Effector memory CD8-positive, alpha-beta T cell (primary cell): ENCODE measurements at regions not wholly inside any gene's neighbourhood (a gene's known extent, or its start where the extent isn't known, plus 50 kb on each side); places are given as distances from the start of the nearest gene placed in this dataset.
A peak's percentile ranks its signal among the peaks of the same experiment; 100 is the strongest.

ENCODE experiments used
- ATAC-seq: fragments of 150-1000 bp; cut with Tn5 transposase; replicated peaks from 2 replicates; pipeline ENCODE4 v1.10.0; 2021; ENCODE audit warnings: mild to moderate bottlenecking, moderate library complexity
- DNase-seq, 3 experiments: peaks; one replicate each; pipeline ENCODE4 v3.0.0; 2021
- H3K27ac Mint-ChIP-seq, 2 donors: one replicate each; pipeline ENCODE4 v1.8.0; 2022; ENCODE audit warnings: mild to moderate bottlenecking in 2 of 2, mixed read lengths in 2 of 2, moderate library complexity in 2 of 2
- H3K27me3 Mint-ChIP-seq, 2 donors: one replicate each; pipeline ENCODE4 v1.8.0; 2022; ENCODE audit warnings: mixed read lengths in 2 of 2
- H3K36me3 Mint-ChIP-seq: one replicate; pipeline ENCODE4 v1.8.0; 2022; ENCODE audit warnings: mild to moderate bottlenecking, moderate library complexity, mixed read lengths; ENCODE audit not compliant: insufficient read depth
- H3K4me1 Mint-ChIP-seq, 2 donors: one replicate each; pipeline ENCODE4 v1.8.0; 2022; ENCODE audit warnings: low read depth in 2 of 2, mixed read lengths in 2 of 2
- H3K4me3 Mint-ChIP-seq, 2 donors: one replicate each; pipeline ENCODE4 v1.8.0; 2022; ENCODE audit warnings: mild to moderate bottlenecking in 2 of 2, mixed read lengths in 2 of 2, moderate library complexity in 2 of 2
- H3K9me3 Mint-ChIP-seq, 2 donors: one replicate each; pipeline ENCODE4 v1.8.0; 2022; ENCODE audit warnings: mixed read lengths in 2 of 2

DNA sequence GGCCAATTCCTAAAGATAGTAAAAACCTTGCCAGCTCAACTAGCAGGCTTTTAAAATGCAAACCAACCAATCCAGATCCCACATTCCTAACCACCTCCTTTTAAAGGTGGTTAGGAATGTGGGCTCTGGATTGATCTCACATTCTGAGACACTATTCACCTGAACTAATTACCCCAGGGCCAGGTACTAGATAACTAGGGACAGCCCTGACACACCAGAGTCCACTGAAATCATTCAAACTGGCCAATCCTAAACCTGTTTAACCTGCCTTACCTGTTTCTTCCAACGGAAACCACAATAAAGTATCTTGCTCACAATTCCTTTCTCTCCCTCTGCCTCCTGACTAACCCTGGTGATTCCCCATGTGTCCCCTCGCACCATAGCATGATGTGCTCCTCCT is 168.3 kb upstream of the DMAC1 start:
- H3K9me3 Mint-ChIP-seq: no peaks in the 10 kb centered on the region
- no peak overlapping the region for H3K27ac Mint-ChIP-seq
- ATAC-seq (no peak), DNase-seq (no peak)
- no peak overlapping the region for H3K4me3 Mint-ChIP-seq
- peaks cover 3% of the 10 kb centered on the region for H3K36me3 Mint-ChIP-seq
- no peaks in the 10 kb centered on the region for H3K4me1 Mint-ChIP-seq
- peaks cover 10 to 27% of the 10 kb centered on the region in 2 donors for H3K27me3 Mint-ChIP-seq

DNA sequence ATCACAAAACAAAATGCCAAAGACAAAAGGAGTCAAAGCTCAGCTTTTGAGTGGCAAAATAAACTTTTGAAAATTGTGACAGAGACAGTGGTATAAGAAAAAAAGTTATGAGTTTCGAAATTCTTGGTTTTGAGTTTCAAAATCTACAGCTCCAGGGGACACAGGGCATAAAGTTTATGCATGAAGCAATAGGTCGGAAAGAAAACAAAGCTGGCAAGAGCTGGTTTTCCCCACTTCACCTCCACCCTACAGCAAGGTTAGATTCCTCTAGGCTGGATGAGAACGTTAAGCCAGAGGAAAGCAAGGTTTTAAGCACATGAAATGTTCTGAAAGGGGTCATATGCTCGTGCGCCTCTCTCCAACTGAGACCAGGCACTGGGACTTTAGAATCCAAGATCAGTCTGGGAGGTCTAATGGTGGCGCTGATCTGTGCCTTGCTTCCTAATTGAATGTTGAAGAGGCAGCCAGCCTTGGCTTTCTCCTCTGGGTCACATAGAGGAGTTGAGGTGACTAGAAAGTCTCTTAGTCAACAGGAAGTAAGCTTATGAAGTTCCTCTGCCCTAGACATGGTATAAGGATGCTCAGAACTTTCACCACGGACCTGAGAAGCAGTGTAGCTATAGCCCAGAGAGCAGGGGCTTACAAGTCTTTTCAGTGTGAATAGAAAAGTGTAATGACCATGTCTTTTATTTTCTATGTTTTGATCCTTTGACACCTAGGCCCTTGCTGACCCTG is 167.7 kb upstream of the DMAC1 start:
- Mint-ChIP-seq H3K27ac (no peak overlapping the region), H3K4me3 (no peak overlapping the region), H3K27me3 (peaks cover 10 to 29% of the 10 kb centered on the region in 2 donors), H3K9me3 (no peaks in the 10 kb centered on the region), H3K4me1 (no peaks in the 10 kb centered on the region), H3K36me3 (peaks cover 3% of the 10 kb centered on the region)
- ATAC-seq: peak; percentile 74
- no peak for DNase-seq

DNA sequence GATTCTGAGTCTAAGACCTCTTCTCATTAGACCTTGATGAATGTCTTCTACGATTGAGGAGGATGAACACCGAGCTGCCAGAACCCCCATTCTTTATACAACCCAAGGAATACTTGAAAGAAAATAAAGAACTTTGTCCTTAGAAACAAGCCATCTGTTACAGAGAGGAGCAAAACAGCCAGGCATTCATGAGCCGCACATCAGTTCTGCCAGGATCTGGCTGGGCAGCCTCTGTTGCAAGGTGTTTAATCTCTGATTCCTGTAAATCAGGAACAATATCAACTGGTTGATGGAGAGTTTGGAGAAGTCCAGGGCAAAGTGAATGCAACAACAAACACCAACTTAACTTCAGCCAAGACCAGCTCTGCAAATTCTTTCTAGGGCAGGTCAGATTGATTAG is 165.5 kb upstream of the DMAC1 start:
- Mint-ChIP-seq H3K36me3 (peaks cover 3% of the 10 kb centered on the region), H3K27me3 (peaks cover 10 to 32% of the 10 kb centered on the region in 2 donors), H3K27ac (no peak overlapping the region), H3K4me3 (no peak overlapping the region), H3K9me3 (no peaks in the 10 kb centered on the region), H3K4me1 (no peaks in the 10 kb centered on the region)
- ATAC-seq (no peak), DNase-seq (no peak)

DNA sequence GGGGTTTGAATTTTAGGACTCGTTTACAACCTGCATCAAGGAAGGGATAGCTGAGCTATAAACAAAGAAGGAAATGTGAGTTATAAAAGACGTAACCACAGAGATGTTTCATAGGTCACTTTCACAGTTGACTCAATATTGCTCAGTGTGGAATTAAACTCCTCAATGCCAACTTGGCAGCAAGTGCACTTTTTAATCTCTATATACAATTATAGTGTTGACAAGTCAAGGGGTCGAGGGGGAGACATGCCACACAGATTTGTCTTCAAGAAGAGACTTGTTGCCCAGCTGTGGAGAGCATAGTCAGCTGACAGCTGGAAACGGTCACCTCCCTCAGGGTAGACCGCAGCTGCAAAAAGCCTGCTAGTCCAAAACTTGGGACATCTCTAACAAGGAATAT is 163.4 kb upstream of the DMAC1 start:
- ATAC-seq (no peak), DNase-seq (no peak)
- H3K36me3 Mint-ChIP-seq: no peaks in the 10 kb centered on the region
- no peak overlapping the region for H3K27ac Mint-ChIP-seq
- H3K27me3 Mint-ChIP-seq: peaks cover 10 to 32% of the 10 kb centered on the region in 2 donors
- H3K4me1 Mint-ChIP-seq: no peaks in the 10 kb centered on the region
- H3K4me3 Mint-ChIP-seq: no peak overlapping the region
- H3K9me3 Mint-ChIP-seq: no peaks in the 10 kb centered on the region

DNA sequence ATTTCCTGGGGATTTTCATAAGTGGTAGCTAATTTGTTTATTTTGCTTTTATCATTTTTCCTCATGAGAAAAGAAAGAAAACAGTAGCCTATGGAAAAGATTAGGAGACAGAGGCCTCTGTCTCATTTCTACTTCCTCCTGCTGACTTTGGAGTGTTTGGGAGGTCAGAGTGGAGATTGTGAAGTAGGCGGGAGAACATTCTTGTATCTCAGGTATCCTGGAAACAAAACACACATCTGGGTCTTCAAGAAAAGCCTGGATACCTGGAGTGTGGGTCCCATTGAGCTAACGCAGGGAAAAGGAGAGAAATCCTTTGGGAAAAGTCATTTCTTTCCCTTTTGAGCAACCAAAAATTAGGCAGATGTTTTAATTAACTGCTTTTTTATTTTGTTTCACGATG is 161.5 kb upstream of the DMAC1 start:
- Mint-ChIP-seq H3K4me1 (no peaks in the 10 kb centered on the region), H3K27me3 (peaks cover 10 to 31% of the 10 kb centered on the region in 2 donors), H3K9me3 (no peaks in the 10 kb centered on the region), H3K4me3 (no peak overlapping the region), H3K27ac (no peak overlapping the region), H3K36me3 (no peaks in the 10 kb centered on the region)
- DNase-seq (no peak), ATAC-seq (no peak)

DNA sequence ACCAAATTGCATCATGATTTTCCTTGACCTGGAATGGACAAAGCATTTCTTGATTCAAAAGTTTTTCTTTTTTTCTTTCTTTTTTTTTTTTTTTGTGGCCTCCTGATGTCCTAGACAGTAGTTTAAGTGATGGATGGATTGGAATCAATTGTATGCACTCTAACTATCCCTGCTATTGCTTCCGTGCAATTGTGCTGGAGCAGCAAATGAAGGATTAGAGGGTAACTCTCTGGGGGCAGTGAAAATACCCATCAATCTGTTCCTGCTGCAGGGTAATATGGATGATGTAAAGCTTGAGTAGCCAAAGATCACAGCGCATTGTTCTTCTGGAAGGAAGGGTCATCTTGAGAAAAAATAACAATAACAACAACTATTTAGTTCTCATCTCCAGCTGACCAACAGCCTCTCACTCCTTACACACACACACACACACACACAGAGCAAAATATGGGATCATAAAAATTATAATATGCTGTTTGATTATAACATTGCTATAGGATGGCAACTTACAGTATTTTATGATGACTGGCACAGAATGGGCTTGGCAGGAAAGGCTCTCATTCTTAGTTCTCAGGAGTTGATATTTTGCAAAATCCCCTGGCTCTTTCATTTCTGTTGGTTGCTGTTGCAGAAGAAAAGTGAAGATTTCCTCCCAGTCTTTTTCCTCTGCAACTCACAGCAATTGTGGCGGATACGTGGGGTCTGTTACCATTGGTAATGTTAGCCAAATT is 160.9 kb upstream of the DMAC1 start:
- H3K9me3 Mint-ChIP-seq: no peaks in the 10 kb centered on the region
- no peaks in the 10 kb centered on the region for H3K4me1 Mint-ChIP-seq
- H3K36me3 Mint-ChIP-seq: no peaks in the 10 kb centered on the region
- peaks cover 10 to 25% of the 10 kb centered on the region in 2 donors for H3K27me3 Mint-ChIP-seq
- no peak overlapping the region for H3K4me3 Mint-ChIP-seq
- DNase-seq (no peak), ATAC-seq (no peak)
- H3K27ac Mint-ChIP-seq: no peak overlapping the region

DNA sequence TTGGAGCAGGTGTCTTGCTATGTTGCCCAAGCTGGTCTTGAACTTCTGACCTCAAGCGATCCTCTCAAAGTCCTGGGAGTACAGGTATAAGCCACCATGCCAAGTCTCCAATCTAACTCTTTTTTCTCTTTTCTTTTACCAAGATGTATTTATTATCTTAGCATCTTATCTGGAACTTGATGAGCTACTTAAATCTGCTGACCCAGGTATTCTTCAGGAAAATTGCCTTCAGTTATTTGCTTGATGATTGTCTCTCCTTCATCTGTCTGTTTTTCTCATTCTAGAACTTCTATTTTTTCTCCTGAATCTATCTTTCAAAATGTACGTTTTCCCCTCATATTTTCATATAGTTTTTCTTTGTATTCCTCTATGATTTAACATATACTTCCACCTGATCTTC is 158.2 kb upstream of the DMAC1 start:
- peaks cover 0 to 5% of the 10 kb centered on the region in 2 donors for H3K27me3 Mint-ChIP-seq
- no peak overlapping the region for H3K27ac Mint-ChIP-seq
- DNase-seq (no peak), ATAC-seq (no peak)
- no peaks in the 10 kb centered on the region for H3K9me3 Mint-ChIP-seq
- H3K4me1 Mint-ChIP-seq: no peaks in the 10 kb centered on the region
- H3K36me3 Mint-ChIP-seq: no peaks in the 10 kb centered on the region
- no peak overlapping the region for H3K4me3 Mint-ChIP-seq

DNA sequence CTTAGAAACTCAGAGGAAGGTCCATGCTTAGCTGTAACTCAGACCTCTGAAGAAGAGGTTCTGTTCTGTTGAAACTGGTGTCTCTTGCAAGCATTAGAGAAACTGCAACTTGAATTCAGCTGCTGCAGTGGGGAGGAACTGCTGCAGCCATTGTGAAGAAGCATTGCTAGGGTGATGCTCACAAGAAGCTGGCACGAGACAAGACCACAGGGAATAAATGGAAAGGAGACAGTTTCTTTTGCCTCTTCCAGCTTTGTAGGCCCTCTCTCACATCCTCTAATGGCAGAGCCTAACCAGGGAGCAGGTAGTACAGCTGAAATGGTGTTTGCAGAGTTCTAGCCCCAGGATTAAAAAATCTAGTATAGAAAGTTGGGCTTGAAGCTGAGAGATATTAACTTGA is 148.0 kb upstream of the DMAC1 start:
- Mint-ChIP-seq H3K27ac (no peak overlapping the region), H3K27me3 (no peaks in the 10 kb centered on the region)
- ATAC-seq: no peak

DNA sequence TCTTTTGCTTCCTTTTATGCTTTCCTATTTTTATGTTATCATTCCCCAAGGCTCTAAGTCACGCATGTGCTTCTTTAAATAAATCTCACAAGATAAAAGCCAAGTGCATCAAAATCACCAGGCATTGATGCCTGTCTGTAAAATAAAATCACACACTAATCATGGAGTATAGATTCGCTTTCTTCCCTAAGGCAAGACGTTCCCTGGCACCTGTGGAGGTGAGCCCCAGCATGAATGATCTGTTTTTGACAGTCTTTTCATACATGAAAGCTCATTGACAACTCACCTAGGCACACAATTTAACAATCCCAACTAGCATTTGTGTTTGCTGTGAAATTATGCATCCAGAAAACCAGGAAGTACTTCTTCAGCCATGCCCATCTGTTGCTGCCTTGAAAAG is 146.9 kb upstream of the DMAC1 start:
- Mint-ChIP-seq H3K27ac (no peak overlapping the region), H3K4me3 (no peak overlapping the region), H3K27me3 (no peaks in the 10 kb centered on the region), H3K9me3 (no peaks in the 10 kb centered on the region), H3K4me1 (peaks cover 6% of the 10 kb centered on the region in 2 donors), H3K36me3 (no peaks in the 10 kb centered on the region)
- DNase-seq: no peak
- no peak for ATAC-seq

More for the DNA sequence above, 148.0 kb upstream of the DMAC1 start:
- Mint-ChIP-seq H3K4me1 (peaks cover 6% of the 10 kb centered on the region in 2 donors), H3K36me3 (no peaks in the 10 kb centered on the region), H3K4me3 (no peak overlapping the region), H3K9me3 (no peaks in the 10 kb centered on the region)
- DNase-seq: no peak

DNA sequence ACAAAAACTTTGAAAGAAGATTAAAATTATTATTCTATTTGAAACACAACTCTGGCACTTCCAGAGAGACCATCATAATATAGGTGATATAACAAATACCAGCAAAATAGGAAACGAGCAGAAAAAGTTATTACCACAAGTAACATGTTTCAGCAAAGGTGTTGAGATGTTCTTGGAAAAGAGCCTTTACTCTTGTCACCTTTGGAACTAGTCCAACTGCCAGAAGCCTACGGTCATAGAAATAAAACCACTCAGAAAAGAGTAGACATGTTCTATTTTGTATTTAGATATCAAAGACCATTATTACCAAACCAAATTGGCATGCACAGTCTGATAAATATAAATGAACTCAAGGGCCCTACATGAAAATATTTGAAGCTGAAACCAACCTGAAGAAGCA is 145.0 kb upstream of the DMAC1 start:
- Mint-ChIP-seq H3K27ac (peak overlapping the region in 1 of 2 donors; percentile 31), H3K4me1 (peaks cover 6% of the 10 kb centered on the region in 2 donors), H3K36me3 (no peaks in the 10 kb centered on the region), H3K9me3 (no peaks in the 10 kb centered on the region), H3K27me3 (no peaks in the 10 kb centered on the region), H3K4me3 (no peak overlapping the region)
- DNase-seq (no peak), ATAC-seq (peak; percentile 62)

DNA sequence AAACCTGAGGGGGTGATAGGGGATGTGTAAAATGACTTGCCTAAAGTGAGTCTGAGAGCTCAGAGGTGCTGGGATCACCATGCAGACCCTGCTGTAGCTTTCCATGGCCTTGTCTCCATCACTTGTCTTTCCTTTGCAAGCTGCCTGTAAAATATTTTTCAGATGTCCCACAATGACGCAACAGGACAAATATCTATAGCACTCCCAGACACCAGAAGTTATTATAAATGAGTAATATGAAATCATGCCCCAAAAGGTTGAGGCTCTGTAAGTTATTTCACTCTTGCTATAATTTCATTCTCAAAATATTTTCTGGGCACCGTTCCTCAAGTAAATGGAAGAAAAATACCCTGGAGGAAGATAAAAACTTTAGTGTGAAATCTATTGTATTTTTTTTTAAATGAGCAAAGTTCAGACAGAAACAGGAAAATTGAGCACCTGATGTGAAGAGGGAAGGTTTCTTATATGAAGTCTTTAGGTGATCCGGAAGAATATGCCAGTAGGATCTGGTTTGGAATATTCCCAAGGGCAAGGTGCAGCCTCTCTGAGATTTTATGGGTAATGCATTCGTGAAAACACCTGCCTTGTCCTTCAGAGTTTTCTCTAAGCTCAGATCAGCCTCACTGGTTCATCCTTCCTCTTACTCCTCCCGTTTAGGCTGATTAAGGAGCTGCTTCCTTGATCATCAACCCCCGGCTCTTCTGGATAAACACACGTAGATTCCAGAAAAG is 138.3 kb upstream of the DMAC1 start:
- Mint-ChIP-seq H3K27me3 (no peaks in the 10 kb centered on the region), H3K9me3 (no peaks in the 10 kb centered on the region), H3K27ac (peak overlapping the region; percentile 38 to 46), H3K4me1 (peaks cover 12 to 20% of the 10 kb centered on the region in 2 donors), H3K4me3 (no peak overlapping the region), H3K36me3 (peaks cover 5% of the 10 kb centered on the region)
- DNase-seq: no peak
- ATAC-seq: no peak

DNA sequence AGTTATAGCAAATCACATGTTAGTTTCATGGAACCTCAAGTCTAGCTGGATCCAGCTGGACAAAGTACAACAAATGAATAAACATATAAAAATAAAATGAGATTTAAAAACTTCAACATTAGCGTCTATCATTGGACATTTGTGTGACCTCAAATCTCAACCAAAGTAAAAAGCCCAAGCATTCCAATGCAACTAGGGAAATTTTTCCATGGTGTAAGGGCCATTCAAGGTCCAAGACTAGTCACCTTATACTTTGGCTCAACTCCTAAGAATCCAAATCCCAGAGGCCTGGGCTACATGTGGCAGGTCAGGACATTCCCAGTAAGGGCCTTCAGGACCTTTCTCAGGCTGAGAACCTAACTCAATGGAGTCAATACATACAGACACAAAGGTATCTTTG is 137.4 kb upstream of the DMAC1 start:
- no peak for ATAC-seq
- Mint-ChIP-seq H3K27me3 (no peaks in the 10 kb centered on the region), H3K4me1 (peaks cover 12 to 20% of the 10 kb centered on the region in 2 donors), H3K36me3 (peaks cover 5% of the 10 kb centered on the region), H3K9me3 (no peaks in the 10 kb centered on the region), H3K27ac (peak overlapping the region in 1 of 2 donors; percentile 10), H3K4me3 (no peak overlapping the region)
- no peak for DNase-seq

DNA sequence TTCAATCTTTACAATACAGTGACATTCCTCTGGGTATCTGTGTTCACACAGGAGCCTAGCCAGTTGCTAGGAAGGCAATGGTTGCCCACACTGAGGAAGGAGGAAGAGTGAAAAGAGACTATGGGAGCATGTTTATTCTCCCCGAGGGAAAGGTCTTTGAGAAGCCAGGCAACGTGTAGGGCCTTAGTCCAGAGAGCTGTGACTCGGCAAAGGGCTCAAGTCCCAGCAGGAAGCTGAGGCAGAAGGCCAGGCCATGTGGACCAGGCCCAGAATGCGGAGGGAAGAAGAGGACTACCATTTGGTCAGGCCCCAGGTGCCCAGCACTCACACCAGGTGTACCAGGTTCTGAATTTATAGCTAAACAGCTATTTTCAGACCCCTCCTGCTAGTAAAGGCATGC is 136.6 kb upstream of the DMAC1 start:
- no peak for ATAC-seq

More for the DNA sequence above, 136.6 kb upstream of the DMAC1 start:
- Mint-ChIP-seq H3K36me3 (peaks cover 5% of the 10 kb centered on the region), H3K4me1 (peaks cover 12 to 20% of the 10 kb centered on the region in 2 donors), H3K27ac (peak overlapping the region; percentile 93 to 97), H3K4me3 (peak overlapping the region; percentile 68 to 83), H3K27me3 (no peaks in the 10 kb centered on the region), H3K9me3 (no peaks in the 10 kb centered on the region)
- peak in 1 of 3 experiments; percentile 6 for DNase-seq
